Right lung (tissue), 2 donors: ENCODE measurements at regions not wholly inside any gene's neighbourhood (a gene's known extent, or its start where the extent isn't known, plus 50 kb on each side); places are given as distances from the start of the nearest gene placed in this dataset.

ENCODE experiments used
- DNase-seq, 2 donors: peaks; one replicate each; pipeline ENCODE4 v3.0.0-alpha.2; 2013

GRCh38 chr11:112858289-112859023 is 102.8 kb upstream of the NCAM1 start:
- no peak for DNase-seq

GRCh38 chr11:112859787-112860186 is 101.4 kb upstream of the NCAM1 start:
- no peak for DNase-seq

- no peak for DNase-seq
These were observed 99.9 kb upstream of the NCAM1 start for GRCh38 chr11:112861356-112861755.

GRCh38 chr11:112863305-112863704 is 97.9 kb upstream of the NCAM1 start:
- no peak for DNase-seq

GRCh38 chr11:112864672-112865071 is 96.5 kb upstream of the NCAM1 start:
- DNase-seq, result no peak

- no peak for DNase-seq
These were observed 89.2 kb upstream of the NCAM1 start for GRCh38 chr11:112871909-112872500.

- no peak for DNase-seq
These were observed 86.2 kb upstream of the NCAM1 start for GRCh38 chr11:112874980-112875379.

- no peak for DNase-seq
These were observed 83.6 kb upstream of the NCAM1 start for GRCh38 chr11:112877581-112877980.

- no peak for DNase-seq
These were observed 83.1 kb upstream of the NCAM1 start for GRCh38 chr11:112878033-112878601.

GRCh38 chr11:112880495-112880894 is 80.7 kb upstream of the NCAM1 start:
- no peak for DNase-seq

GRCh38 chr11:112881461-112881860 is 79.8 kb upstream of the NCAM1 start:
- DNase-seq, result peak; percentile 62 to 65

- DNase-seq, result peak; percentile 41 to 52
These were observed 78.5 kb upstream of the NCAM1 start for GRCh38 chr11:112882494-112883381.

- no peak for DNase-seq
These were observed 77.0 kb upstream of the NCAM1 start for GRCh38 chr11:112884012-112884767.

GRCh38 chr11:112885744-112886433 is 75.3 kb upstream of the NCAM1 start:
- DNase-seq, result no peak

GRCh38 chr11:112886434-112887370 is 74.5 kb upstream of the NCAM1 start:
- DNase-seq, result no peak

GRCh38 chr11:112889446-112889845 is 71.8 kb upstream of the NCAM1 start:
- no peak for DNase-seq

GRCh38 chr11:112899235-112900006 is 61.8 kb upstream of the NCAM1 start:
- DNase-seq, result no peak

GRCh38 chr11:112901924-112902323 is 59.3 kb upstream of the NCAM1 start:
- no peak for DNase-seq
